ENCODE measurements at regions not wholly inside any gene's neighbourhood (a gene's known extent, or its start where the extent isn't known, plus 50 kb on each side); places are given as distances from the start of the nearest gene placed in this dataset.

DNA sequence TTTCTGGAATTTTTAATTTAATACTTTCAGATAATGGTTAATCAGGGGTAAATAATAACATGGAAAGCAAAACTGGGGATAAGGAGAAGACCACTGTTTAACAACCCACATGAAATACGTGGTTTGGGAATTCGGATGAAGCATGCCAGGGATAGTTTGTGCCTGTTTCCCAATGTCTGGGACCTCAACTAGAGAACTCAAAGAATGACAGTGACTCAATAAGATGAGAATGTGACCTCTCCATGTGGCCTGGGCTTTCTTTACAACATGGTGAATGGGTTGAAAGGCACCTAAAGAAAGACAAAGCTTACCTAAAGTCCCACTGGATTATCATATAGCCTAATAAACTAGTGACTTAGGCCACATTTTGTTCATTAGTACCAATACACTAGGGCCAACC, 460.3 kb upstream of the LRFN5 start:
- no peak for DNase-seq (ENCODE audit: low read depth)
- TF ChIP-seq, protein P1, sequence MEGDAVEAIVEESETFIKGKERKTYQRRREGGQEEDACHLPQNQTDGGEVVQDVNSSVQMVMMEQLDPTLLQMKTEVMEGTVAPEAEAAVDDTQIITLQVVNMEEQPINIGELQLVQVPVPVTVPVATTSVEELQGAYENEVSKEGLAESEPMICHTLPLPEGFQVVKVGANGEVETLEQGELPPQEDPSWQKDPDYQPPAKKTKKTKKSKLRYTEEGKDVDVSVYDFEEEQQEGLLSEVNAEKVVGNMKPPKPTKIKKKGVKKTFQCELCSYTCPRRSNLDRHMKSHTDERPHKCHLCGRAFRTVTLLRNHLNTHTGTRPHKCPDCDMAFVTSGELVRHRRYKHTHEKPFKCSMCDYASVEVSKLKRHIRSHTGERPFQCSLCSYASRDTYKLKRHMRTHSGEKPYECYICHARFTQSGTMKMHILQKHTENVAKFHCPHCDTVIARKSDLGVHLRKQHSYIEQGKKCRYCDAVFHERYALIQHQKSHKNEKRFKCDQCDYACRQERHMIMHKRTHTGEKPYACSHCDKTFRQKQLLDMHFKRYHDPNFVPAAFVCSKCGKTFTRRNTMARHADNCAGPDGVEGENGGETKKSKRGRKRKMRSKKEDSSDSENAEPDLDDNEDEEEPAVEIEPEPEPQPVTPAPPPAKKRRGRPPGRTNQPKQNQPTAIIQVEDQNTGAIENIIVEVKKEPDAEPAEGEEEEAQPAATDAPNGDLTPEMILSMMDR (conservative IDR thresholded peaks at IDR 0.05; ENCODE audit: low read depth, low read length), result no peak
- no peak overlapping the region for H3K4me3 ChIP-seq (ENCODE audit: low read depth, low read length)

GRCh38 chr14:41144370-41144769, 462.3 kb upstream of the LRFN5 start:
- TF ChIP-seq, protein P1 (conservative IDR thresholded peaks at IDR 0.05; ENCODE audit: low read depth, low read length), result no peak
- H3K4me3 ChIP-seq (ENCODE audit: low read depth, low read length), result no peak overlapping the region
- no peak for DNase-seq (ENCODE audit: low read depth)

DNA sequence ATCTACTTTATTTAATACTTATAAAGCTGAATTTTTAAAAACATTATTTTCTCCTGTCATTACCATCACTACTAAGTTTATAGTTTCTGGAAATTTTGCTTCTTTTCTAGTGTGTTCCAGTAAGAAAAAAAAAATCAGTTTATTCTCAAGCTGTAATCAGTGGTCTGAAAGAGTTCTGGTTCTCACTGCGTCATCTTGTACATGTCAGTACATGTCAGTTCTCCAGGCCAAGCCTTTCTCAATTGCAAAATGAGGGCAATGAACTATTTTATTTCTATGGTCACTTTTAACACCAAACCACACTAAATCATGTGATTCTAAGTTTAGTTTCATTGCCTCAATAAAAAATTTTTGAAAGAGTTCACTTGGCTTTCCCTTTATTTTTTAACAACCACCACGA, 468.9 kb upstream of the LRFN5 start:
- DNase-seq (ENCODE audit: low read depth), result no peak
- TF ChIP-seq, protein P1 (conservative IDR thresholded peaks at IDR 0.05; ENCODE audit: low read depth, low read length), result no peak
- no peak overlapping the region for H3K4me3 ChIP-seq (ENCODE audit: low read depth, low read length)

GRCh38 chr14:41130274-41130673, 476.4 kb upstream of the LRFN5 start:
- no peak for DNase-seq (ENCODE audit: low read depth)
- no peak overlapping the region for H3K4me3 ChIP-seq (ENCODE audit: low read depth, low read length)
- TF ChIP-seq, protein P1 (conservative IDR thresholded peaks at IDR 0.05; ENCODE audit: low read depth, low read length), result no peak

DNA sequence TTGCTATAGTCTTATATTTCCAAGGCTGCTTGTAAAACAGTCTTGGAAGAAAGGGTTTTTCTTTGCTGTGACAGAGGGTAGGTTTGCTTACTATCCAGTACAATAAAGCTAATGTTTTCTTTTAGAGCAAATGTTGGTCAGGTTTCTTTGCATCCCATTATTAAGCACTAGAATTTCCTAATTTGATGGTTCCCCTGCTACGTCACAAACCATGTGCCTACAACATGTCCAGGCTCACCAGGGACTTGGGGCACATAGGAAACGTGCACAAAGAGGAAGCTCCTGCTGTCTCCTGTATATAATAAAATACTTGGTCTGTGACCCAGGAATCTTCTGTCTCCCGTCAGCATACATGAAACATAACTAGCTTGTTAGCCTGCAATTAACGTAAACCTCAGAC, 486.3 kb upstream of the LRFN5 start:
- no peak overlapping the region for H3K4me3 ChIP-seq (ENCODE audit: low read depth, low read length)
- DNase-seq (ENCODE audit: low read depth), result no peak
- TF ChIP-seq, protein P1 (conservative IDR thresholded peaks at IDR 0.05; ENCODE audit: low read depth, low read length), result no peak

DNA sequence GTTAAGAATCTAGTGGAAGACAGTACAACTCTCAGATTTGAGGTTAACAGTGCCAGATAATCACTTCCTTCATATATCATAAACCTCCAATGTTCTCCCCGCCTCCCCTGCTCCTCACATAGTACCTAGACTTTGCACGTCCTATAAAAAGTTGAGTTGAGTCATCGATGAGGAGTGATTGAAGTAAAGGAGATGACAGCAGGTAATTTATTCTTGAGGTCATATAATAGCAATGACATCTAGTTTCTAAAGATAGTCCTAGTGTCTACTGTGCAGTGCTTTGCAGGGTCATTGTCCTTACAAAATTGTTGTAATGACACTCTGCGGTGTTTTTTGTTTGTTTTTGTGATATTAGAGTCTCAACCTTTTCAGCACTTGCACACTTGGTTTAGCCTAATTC, 510.5 kb upstream of the LRFN5 start:
- H3K4me3 ChIP-seq (ENCODE audit: low read depth, low read length), result no peak overlapping the region
- DNase-seq (ENCODE audit: low read depth), result no peak
- TF ChIP-seq, protein P1 (conservative IDR thresholded peaks at IDR 0.05; ENCODE audit: low read depth, low read length), result no peak

GRCh38 chr14:41087056-41087455, 519.6 kb upstream of the LRFN5 start:
- no peak overlapping the region for H3K4me3 ChIP-seq (ENCODE audit: low read depth, low read length)
- TF ChIP-seq, protein P1 (conservative IDR thresholded peaks at IDR 0.05; ENCODE audit: low read depth, low read length), result no peak
- DNase-seq (ENCODE audit: low read depth), result no peak
